Effector CD4-positive, alpha-beta T cell (primary cell): ENCODE measurements at regions not wholly inside any gene's neighbourhood (a gene's known extent, or its start where the extent isn't known, plus 50 kb on each side); places are given as distances from the start of the nearest gene placed in this dataset.

Source experiments
- DNase-seq: peaks from one replicate; pipeline ENCODE4 v3.0.0-alpha.2; 2020

GRCh38 chr18:40932862-40933261 lies 1022.2 kb upstream of the PIK3C3 start:
- no peak for DNase-seq

- DNase-seq, result no peak
These were observed 1024.7 kb upstream of the PIK3C3 start for GRCh38 chr18:40930211-40930882.

- DNase-seq, result no peak
These were observed 1025.6 kb upstream of the PIK3C3 start for GRCh38 chr18:40929399-40929798.

GRCh38 chr18:40926679-40927078 lies 1028.4 kb upstream of the PIK3C3 start:
- no peak for DNase-seq

GRCh38 chr18:40925071-40925541 lies 1029.9 kb upstream of the PIK3C3 start:
- DNase-seq, result no peak

- DNase-seq, result no peak
These were observed 1033.0 kb upstream of the PIK3C3 start for GRCh38 chr18:40921845-40922629.

- no peak for DNase-seq
These were observed 1038.0 kb upstream of the PIK3C3 start for GRCh38 chr18:40917056-40917455.

- DNase-seq, result no peak
These were observed 1039.3 kb upstream of the PIK3C3 start for GRCh38 chr18:40915724-40916123.

GRCh38 chr18:40911582-40912254 lies 1043.3 kb upstream of the PIK3C3 start:
- DNase-seq, result no peak

GRCh38 chr18:40911041-40911440 lies 1044.0 kb upstream of the PIK3C3 start:
- no peak for DNase-seq

GRCh38 chr18:40907842-40908241 lies 1047.2 kb upstream of the PIK3C3 start:
- no peak for DNase-seq

GRCh38 chr18:40904295-40904694 lies 1050.7 kb upstream of the PIK3C3 start:
- DNase-seq, result no peak

GRCh38 chr18:40902436-40902835 lies 1052.6 kb upstream of the PIK3C3 start:
- no peak for DNase-seq

- DNase-seq, result no peak
These were observed 1057.2 kb upstream of the PIK3C3 start for GRCh38 chr18:40897884-40898283.

GRCh38 chr18:40883271-40883670 lies 1071.8 kb upstream of the PIK3C3 start:
- no peak for DNase-seq

- no peak for DNase-seq
These were observed 1072.6 kb upstream of the PIK3C3 start for GRCh38 chr18:40882468-40882867.

- DNase-seq, result no peak
These were observed 1076.7 kb upstream of the PIK3C3 start for GRCh38 chr18:40878371-40878770.

GRCh38 chr18:40877096-40877495 lies 1077.9 kb upstream of the PIK3C3 start:
- DNase-seq, result no peak

GRCh38 chr18:40875101-40875615 lies 1079.9 kb upstream of the PIK3C3 start:
- DNase-seq, result no peak

- no peak for DNase-seq
These were observed 1080.8 kb upstream of the PIK3C3 start for GRCh38 chr18:40874233-40874632.

- no peak for DNase-seq
These were observed 1086.8 kb upstream of the PIK3C3 start for GRCh38 chr18:40868110-40868858.

GRCh38 chr18:40867459-40867858 lies 1087.6 kb upstream of the PIK3C3 start:
- DNase-seq, result no peak

GRCh38 chr18:40866968-40867367 lies 1088.1 kb upstream of the PIK3C3 start:
- no peak for DNase-seq
